Lower leg skin (tissue), 3 donors: ENCODE measurements at regions not wholly inside any gene's neighbourhood (a gene's known extent, or its start where the extent isn't known, plus 50 kb on each side); places are given as distances from the start of the nearest gene placed in this dataset.

ENCODE experiments used
- CTCF ChIP-seq, 3 donors: fragments of 450-650 bp; IDR thresholded peaks; one replicate each; pipeline ENCODE4 v1.5.1; 2016; ENCODE audit warnings: antibody characterized with exemption in 3 of 3, mild to moderate bottlenecking in 3 of 3, moderate library complexity in 2 of 3
- POLR2A ChIP-seq, 2 donors: fragments of 450-650 bp; IDR thresholded peaks; one replicate each; pipeline ENCODE4 v1.6.1; 2016 to 2017; ENCODE audit warnings: antibody characterized with exemption in 2 of 2, mild to moderate bottlenecking in 1 of 2, moderate library complexity in 1 of 2

DNA sequence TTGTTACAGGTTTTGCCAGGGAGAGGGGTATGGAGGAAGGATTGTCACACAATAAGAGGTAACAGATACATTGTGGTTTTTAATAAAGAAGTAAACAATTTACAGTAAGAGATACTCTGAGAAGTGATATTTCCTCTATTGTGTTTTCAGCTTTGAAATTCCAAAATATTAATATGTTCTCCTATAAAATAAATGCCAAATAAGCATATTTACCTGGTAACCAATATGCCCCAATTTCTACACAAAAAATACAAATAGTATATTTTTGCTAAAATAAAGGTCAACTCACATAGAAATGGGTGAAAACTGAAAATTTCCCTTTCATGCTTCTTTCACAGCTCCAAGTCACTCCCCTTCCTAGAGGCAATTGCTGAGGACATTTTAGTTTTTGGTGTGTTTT lies 437.4 kb upstream of the UBE2E2 start:
- no peak for TF ChIP-seq CTCF (IDR thresholded peaks at IDR 0.05)
- no peak for TF ChIP-seq POLR2A (IDR thresholded peaks at IDR 0.05)
